PC-3 (cell line): ENCODE measurements at regions not wholly inside any gene's neighbourhood (a gene's known extent, or its start where the extent isn't known, plus 50 kb on each side); places are given as distances from the start of the nearest gene placed in this dataset.

Experiments used
- CTCF ChIP-seq: fragments of 300-600 bp; sonication (generic); conservative IDR thresholded peaks from 2 replicates; pipeline ENCODE4 v1.5.1; 2017; ENCODE audit warnings: antibody characterized with exemption, low read depth, mild to moderate bottlenecking, low read length
- EZH2 ChIP-seq: fragments of 300-600 bp; sonication (generic); IDR thresholded peaks from one replicate; pipeline ENCODE4 v1.6.1; 2017; ENCODE audit warnings: antibody characterized with exemption, mild to moderate bottlenecking, low read length; ENCODE audit not compliant: unreplicated experiment

GRCh38 chr2:236670235-236670620 lies 100.6 kb downstream of the ACKR3 start:
- TF ChIP-seq CTCF: no peak
- no peak for TF ChIP-seq EZH2
